ENCODE measurements at regions not wholly inside any gene's neighbourhood (a gene's known extent, or its start where the extent isn't known, plus 50 kb on each side); places are given as distances from the start of the nearest gene placed in this dataset.
"Not testable (repeated sequence)": the region's sequence is repeated elsewhere in the genome, so short reads cannot be mapped to it uniquely, and the experiment has no call there.

DNA sequence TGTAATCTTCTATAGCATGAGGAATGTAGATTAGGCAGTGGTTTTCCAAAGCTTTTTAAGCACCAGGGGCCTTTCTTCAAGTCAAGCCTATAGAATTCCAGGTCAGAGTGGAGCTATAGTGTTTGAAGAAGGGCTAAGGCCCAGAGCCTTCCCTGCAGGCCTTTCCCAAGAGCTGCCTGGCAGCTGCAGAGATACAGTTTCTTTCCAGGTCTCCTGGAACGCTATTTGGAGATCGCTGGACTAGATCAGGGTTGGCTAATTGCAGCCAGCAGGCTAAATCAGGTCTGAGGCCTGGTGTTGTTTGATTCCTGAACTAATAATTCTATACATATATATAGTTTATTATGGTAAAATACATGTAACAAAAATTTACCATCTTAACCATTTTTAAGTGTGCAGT lies 319.0 kb upstream of the SPRED2 start:
- no peak for TF ChIP-seq POLR2A (IDR thresholded peaks at IDR 0.05)
- TF ChIP-seq, protein P1, sequence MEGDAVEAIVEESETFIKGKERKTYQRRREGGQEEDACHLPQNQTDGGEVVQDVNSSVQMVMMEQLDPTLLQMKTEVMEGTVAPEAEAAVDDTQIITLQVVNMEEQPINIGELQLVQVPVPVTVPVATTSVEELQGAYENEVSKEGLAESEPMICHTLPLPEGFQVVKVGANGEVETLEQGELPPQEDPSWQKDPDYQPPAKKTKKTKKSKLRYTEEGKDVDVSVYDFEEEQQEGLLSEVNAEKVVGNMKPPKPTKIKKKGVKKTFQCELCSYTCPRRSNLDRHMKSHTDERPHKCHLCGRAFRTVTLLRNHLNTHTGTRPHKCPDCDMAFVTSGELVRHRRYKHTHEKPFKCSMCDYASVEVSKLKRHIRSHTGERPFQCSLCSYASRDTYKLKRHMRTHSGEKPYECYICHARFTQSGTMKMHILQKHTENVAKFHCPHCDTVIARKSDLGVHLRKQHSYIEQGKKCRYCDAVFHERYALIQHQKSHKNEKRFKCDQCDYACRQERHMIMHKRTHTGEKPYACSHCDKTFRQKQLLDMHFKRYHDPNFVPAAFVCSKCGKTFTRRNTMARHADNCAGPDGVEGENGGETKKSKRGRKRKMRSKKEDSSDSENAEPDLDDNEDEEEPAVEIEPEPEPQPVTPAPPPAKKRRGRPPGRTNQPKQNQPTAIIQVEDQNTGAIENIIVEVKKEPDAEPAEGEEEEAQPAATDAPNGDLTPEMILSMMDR (IDR thresholded peaks at IDR 0.05 in 4 of 5, conservative IDR thresholded peaks at IDR 0.05 in 1 of 5) = no peak
- Histone ChIP-seq H3K9me3 (no peaks in the 10 kb centered on the region), H3K36me3 (no peaks in the 10 kb centered on the region), H3K27ac (peak overlapping the region in 1 of 4 donors; percentile 22), H3K4me3 (no peak overlapping the region), H3K27me3 (no peaks in the 10 kb centered on the region), H3K4me1 (peaks cover 6 to 8% of the 10 kb centered on the region in 2 donors)
- DNase-seq (peak in 1 of 2 donors; percentile 22), ATAC-seq (peak in 1 of 2 donors; percentile 86)
- in situ Hi-C loops (cut with MboI; ENCODE audit: low sequenced_read_pairs in 4 of 4) (no loop called here), intact Hi-C loops (cut with DNase I; ENCODE audit: low total_unique reads) (no loop called here)

DNA sequence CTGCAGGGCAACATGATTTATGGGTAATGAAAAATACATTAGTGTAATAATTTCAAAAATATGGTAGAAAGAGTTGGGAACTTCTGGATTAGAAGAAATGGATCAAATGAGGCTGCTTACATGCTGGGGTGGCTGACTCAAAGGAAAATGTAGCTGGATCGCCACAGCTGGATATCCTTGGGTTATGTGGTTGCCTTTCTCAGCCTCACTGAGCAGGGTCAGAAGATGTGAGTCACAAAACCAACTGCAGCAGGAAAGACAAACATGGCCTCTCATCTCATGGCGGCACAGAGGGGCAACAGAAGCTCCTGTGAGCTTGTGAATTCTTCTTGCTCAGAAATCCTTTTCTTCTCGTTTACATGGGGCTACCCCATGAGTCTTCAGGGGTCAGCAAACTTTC lies 317.1 kb upstream of the SPRED2 start:
- ATAC-seq = no peak
- H3K9me3 ChIP-seq = no peaks in the 10 kb centered on the region
- no peak overlapping the region for H3K4me3 ChIP-seq
- intact Hi-C loops (cut with DNase I; ENCODE audit: low total_unique reads) = no loop called here
- no peaks in the 10 kb centered on the region for H3K36me3 ChIP-seq
- H3K27ac ChIP-seq = no peak overlapping the region
- in situ Hi-C loops (cut with MboI; ENCODE audit: low sequenced_read_pairs in 4 of 4) = no loop called here
- no peaks in the 10 kb centered on the region for H3K27me3 ChIP-seq
- TF ChIP-seq, protein P1 (IDR thresholded peaks at IDR 0.05 in 4 of 5, conservative IDR thresholded peaks at IDR 0.05 in 1 of 5) = no peak
- no peak for TF ChIP-seq POLR2A (IDR thresholded peaks at IDR 0.05)
- DNase-seq = no peak
- H3K4me1 ChIP-seq = peaks cover 6 to 8% of the 10 kb centered on the region in 2 donors

GRCh38 chr2:65747875-65748274 lies 315.5 kb upstream of the SPRED2 start:
- ATAC-seq; H3K36me3 ChIP-seq; DNase-seq; H3K4me3 ChIP-seq; intact Hi-C loops (cut with DNase I; ENCODE audit: low total_unique reads); H3K4me1 ChIP-seq; H3K27ac ChIP-seq; H3K9me3 ChIP-seq; in situ Hi-C loops (cut with MboI; ENCODE audit: low sequenced_read_pairs in 4 of 4); H3K27me3 ChIP-seq: not testable (repeated sequence)

DNA sequence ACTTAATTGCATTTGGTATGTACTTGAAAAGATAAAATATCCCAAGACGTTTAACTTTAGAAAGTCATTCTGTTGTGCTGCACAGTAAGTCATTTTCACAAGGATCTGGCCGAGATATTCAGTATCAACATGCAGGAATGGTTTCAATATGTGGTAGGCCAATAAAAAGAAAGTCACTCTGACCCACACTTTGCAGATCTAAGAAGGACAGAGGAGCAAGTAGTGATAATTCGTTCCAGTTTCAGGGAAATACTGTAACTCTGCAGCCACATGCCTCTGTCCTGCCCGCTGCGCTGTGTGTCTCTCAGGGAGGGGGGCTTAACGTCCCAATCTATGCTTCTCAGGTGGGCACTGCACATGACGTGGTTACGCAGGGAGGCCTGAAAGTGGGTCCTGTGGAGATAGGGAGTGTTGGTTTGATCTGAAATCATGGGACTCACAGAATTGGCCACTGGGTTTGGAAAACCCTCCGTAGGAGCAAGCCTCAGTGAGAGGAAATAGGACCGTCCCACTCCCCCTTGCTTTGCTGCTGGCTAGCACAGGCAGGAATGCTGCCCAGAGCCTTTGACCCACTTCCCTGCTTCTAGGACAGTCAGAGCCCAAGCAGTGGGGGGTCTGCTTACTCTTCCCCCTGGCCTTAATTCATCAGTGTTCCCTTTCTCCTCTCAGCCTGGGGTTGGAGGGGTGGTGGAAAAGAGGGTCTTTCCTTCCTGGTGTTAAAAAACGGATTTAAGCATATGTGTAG lies 314.7 kb upstream of the SPRED2 start:
- Histone ChIP-seq H3K4me3 (no peak overlapping the region), H3K4me1 (peaks cover 6 to 8% of the 10 kb centered on the region in 2 donors), H3K27me3 (no peaks in the 10 kb centered on the region), H3K27ac (no peak overlapping the region), H3K9me3 (no peaks in the 10 kb centered on the region), H3K36me3 (no peaks in the 10 kb centered on the region)
- intact Hi-C loops (cut with DNase I; ENCODE audit: low total_unique reads) = no loop called here
- DNase-seq = no peak
- no peak for ATAC-seq
- TF ChIP-seq POLR2A (IDR thresholded peaks at IDR 0.05) = no peak
- TF ChIP-seq, protein P1 (IDR thresholded peaks at IDR 0.05 in 4 of 5, conservative IDR thresholded peaks at IDR 0.05 in 1 of 5) = no peak
- in situ Hi-C loops (cut with MboI; ENCODE audit: low sequenced_read_pairs in 4 of 4) = no loop called here

DNA sequence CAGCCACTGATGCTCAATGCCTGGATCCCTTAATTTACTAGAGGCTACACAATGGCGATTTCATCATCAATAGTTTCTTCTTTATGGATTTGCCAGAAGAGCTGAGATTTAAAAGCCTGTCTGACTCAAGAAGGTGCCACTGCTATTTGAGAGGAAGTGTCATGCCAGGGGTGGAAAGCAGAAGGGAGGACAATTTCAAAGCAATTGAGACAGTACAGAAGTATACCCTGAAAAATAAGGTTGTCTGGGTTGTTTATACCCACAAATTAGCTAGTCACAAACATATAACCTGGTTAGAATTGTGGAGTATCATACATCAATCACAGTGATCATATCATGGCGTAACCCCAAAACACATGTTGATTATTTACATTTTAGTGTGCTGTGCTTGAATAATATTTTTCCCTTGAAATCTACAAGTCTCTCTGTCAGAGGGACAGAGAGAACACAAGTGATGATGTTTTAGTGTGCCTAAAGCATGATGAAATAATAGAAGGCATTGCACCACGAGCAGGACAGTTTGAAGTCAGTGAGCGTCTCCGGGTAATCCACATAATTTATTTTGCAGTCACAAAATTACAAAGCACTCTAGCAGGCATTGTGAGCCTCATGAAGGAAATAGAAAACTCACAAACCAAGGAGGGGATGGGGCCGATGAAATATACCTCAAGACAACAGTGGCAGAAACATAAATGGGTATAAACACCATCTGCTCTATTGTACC lies 312.2 kb upstream of the SPRED2 start:
- peaks cover 0 to 3% of the 10 kb centered on the region in 2 donors for H3K4me1 ChIP-seq
- H3K27me3 ChIP-seq = no peaks in the 10 kb centered on the region
- intact Hi-C loops (cut with DNase I; ENCODE audit: low total_unique reads) (no loop called here), in situ Hi-C loops (cut with MboI; ENCODE audit: low sequenced_read_pairs in 4 of 4) (no loop called here)
- no peak overlapping the region for H3K27ac ChIP-seq
- DNase-seq (no peak), ATAC-seq (no peak)
- TF ChIP-seq POLR2A (IDR thresholded peaks at IDR 0.05) = no peak
- TF ChIP-seq, protein P1 (IDR thresholded peaks at IDR 0.05 in 4 of 5, conservative IDR thresholded peaks at IDR 0.05 in 1 of 5) = no peak
- H3K36me3 ChIP-seq = no peaks in the 10 kb centered on the region
- no peak overlapping the region for H3K4me3 ChIP-seq
- no peaks in the 10 kb centered on the region for H3K9me3 ChIP-seq
